ENCODE measurements at regions not wholly inside any gene's neighbourhood (a gene's known extent, or its start where the extent isn't known, plus 50 kb on each side); places are given as distances from the start of the nearest gene placed in this dataset.
A peak's percentile ranks its signal among the peaks of the same experiment; 100 is the strongest.

DNA sequence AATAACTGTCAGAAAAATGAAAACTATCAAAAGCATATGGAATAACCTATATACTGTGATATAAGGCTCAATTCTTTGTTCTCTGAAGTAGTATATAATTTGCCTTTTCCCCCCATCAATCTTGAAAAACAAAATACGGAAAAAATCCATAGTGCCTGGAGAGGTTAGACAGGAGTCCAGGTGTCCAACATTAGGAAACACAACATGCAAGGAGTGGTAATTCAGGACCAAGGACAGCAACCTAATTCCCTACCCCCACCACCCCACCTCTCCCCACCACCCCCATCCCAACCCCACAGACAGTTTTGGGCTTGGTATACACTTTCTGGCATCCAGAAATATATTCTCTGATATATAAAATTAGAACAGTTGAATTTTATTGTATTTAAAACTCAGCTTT, 55.1 kb upstream of the SLC25A26 start:
- no peak for DNase-seq (ENCODE audit: low read depth)

DNA sequence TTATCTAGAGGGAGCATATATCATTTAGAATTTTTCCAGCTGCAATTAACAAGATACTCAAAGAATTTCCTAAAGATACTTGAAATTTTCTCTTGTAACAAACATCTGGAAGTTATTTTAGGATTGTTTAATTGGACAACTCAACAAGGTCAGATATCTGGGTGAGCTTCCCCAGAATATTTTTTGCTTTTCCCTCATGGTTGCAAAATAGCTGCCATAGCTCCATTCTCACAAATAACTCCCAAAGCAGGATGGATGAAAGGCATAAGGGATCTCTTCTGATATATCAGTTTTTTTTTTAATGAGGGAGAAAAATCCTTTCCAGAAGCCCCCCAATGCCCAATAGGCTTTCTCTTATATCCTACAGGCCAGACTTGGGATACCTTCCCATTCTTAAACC, 56.6 kb upstream of the SLC25A26 start:
- DNase-seq (ENCODE audit: low read depth): no peak

DNA sequence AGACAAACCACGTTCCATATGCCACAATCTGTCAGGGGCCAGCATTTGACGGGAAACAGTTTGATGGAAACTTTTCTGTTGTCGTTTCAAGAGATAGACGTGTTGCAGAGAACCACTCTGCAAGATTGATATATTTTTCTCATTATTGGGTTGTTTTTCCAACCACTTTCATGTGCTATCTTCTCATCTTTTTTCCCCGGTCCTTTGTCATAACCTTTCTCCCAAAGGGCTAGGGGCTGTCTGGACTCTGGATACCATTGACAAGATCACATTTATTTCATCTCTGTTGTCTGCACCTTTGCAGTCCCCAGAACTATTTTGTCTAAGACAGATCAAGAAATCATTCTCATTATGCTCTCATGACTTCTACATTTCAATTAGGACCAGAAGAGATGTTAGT, 57.6 kb upstream of the SLC25A26 start:
- no peak for DNase-seq (ENCODE audit: low read depth)

DNA sequence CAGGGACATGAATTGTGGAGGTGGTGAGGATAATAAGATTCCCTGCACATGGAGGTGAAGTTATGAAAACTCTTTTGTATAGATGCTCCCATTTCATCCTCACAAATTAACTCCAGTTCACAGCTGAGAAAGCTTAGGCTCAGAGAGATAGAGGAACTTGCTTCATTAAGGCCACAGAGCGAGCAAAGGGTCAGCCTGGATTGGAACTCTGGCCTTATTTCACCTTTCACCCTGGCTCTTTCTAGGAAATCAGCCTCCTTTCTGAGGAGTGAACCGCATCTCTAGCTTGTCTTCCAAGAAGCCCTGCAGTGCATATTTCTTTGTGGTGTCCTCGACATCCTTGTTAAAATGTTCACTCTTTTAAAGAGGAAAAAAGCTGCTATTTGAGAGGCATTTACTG, 58.0 kb upstream of the SLC25A26 start:
- DNase-seq (ENCODE audit: low read depth): no peak

DNA sequence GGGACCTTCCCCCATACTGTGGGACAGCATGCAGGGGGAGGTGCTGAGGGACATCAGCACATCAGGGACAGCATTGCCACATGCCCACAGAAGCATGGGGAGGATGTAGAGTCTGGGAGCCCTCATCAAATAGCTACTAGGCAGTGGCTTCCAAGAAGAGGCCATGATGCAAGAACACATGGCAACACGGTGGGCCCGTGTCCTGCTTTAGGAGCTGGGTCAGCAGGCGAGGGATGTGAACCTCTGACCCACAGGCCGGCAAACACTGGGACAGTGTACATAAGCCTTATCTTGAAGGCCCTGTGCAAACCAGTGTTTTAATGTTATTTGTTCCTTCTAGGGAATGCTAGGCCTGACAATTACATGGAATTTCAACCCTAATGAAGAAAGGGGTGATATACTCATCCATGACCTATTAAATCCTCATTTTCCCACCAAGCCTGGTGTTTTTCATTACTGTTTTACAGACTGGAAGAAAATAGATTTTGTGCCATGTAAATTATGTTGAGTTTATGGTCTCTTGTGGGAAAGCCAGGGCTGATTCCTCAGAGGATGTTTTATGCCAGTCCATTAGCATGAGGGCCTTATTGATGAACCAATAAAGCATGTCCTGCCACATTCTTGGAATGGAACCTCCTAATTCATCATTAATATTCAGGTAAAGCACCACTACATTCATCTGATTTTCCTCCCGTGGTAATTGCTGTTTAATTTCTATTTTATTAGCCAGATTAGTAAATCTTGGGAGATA, 61.7 kb upstream of the SLC25A26 start:
- DNase-seq (ENCODE audit: low read depth): no peak

DNA sequence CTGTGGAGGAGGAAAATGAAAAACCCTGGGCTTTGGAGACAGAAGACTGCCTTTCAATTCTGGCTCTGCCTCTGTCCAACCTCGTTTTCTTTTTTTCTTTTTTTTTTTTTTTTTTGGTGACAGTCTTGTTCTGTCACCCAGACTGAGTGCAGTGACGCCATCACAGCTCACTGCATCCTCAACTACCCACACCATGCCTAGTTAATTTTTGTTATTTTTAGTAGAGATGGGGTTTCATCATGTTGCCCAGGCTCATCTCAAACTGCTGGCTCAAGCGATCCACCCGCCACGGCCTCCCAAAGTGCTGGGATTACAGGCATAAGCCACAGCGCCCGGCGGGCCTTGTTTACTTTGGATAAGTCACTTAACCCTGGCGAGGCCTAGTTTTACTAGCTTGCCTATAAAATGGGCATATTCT, 66.3 kb upstream of the SLC25A26 start:
- no peak for DNase-seq (ENCODE audit: low read depth)

DNA sequence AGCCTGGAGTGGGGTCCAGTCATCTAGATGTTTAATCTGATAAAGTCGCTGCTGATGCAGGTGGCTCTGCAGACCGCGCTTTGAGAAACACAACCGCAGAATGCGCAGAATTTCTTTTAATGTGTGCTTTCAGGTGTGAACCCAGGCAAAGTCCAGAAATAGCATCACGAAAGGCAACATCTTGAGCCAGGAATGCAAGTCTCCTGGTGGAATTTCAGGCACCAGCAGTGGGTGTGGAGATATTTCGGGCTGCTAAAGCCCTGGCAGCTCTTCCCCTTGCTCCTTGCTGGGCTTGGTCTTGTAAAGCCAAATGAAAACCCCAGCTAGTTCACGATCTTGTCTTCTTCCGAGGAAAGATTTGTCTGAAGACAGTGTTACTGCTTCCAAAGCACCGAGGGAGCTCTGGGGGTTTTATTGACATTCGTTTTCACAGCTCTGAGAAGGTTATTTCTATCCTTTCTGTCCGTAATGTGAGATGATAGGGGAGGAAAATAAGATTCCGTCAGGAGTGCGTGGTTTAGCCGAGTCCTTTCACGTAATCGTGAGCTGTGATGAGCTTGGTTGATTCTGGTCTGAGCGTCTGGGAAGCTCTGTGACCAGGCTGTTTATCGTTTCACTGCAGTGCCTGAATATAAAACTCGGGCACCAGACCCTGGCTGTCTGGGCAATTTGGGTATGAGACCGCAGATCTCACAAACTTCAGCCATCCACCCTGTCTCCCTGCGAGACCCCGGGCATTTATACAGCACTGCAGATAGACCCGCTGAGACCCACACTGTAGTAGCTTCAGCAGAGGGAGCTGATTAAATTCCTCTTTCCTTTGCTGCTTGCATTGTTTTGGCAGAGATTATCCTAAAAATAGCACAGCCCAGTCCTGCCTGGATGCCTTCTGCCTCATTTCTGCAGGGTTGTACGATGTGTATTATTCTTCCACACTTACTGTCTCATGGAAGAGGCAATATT, 67.0 kb upstream of the SLC25A26 start:
- no peak for DNase-seq (ENCODE audit: low read depth)

DNA sequence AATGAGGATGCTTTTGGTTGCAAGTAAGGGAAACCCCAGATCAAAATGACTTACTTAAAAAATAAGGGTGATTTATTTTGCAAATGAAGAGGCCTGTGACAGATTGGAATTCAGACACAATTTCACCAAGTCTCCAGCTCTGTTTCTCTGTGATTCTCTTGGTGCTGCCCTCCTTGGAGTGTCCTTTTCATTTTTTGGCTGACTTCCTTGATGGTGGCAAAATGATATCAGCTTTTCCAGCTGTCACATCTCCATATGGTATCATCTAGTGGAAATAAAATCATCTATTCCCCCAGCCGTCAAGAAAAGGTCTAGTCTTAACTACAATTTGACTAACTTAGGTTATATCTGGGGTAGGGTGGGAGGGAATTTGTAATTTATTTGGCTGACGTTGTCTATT, 68.5 kb upstream of the SLC25A26 start:
- DNase-seq (ENCODE audit: low read depth): no peak

DNA sequence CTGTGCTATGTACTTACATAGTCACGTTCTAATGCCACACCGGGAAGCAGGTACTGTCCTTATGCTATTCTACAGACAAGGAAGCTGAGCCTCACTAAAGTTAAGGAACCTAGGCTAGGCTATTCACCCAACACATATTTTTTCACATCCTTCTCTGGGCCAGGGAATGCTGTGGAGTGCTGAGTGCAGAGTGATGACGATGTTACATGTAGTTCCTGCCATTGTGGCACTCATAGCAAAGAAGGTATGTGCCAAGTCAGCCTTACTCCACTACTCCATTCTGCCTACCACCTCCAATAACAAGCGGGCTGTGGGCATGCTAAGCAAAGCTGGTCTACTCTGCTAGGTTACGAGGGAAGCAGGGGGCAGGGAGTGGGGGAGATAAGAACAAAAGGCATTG, 69.8 kb upstream of the SLC25A26 start:
- no peak for DNase-seq (ENCODE audit: low read depth)

DNA sequence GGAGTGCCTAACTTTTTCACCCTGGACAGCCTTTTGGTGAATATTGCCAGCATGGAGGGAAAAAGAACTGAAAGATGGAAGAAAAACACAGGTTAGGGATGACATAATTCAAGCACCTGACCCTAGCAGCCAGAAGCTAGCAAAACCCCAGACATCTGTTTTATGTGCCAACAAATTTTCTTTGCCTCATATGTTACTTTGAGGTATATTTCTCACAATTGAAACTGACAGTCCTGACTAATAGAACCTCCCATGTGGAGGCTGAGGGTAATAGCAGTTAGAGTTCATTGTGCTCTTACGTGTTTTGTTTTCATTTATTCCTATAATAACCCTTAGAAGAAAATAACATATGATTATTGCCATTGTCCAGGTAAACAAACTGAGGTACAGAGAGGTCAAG, 71.5 kb upstream of the SLC25A26 start:
- DNase-seq (ENCODE audit: low read depth): no peak

DNA sequence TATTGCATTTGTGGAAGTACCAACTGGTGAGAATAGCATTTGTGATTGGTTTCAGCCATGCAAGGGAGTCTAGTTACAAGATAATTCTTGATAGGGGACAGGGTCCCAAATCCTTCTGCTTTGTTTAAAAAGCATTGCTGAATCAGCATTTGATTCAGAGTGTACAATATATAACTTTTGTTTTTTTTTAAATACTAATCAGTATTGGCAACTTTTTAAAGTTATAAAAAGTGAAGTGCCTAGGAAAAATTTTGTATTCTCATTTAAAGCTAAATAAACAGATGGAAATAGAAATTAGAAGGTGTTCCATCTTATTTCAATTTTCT, 75.4 kb upstream of the SLC25A26 start:
- no peak for DNase-seq (ENCODE audit: low read depth)

DNA sequence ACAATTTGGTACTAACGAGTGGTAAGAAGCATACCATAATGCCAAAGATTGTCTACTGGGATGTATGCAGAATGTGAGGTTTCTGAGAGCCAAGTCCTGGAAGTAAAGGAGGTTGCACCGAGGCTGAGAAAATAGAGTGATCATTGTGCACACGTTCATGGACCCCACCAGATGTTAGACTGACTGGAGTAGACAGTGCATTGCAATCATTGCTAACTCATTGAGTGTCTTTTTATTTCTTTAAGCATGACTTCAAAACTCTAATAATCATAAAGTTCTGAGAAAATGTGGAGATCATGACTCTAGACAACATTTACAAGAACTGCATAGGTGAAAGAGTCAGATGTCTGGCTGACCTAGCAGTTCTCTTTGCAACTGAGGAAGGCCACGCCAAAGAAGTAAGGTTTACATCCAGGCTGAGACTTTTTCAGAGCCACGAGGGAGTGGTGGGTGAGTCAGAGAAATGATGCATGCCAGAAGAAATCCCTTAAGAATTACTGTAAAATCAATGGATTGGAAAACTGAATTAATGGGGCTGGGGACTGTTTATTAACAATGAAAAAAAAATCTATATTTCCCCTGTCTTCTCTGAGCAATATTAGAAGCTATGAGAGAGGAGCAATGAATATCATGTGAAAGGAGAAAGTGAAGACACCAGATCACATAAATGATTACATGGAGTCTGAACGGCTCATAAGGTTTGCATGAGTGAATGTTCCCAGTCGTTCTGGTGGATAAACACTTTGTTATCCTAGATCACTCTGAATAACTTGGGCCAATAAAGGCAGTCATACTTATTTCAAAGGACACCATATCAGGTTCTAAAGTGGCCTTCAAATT, 76.0 kb upstream of the SLC25A26 start:
- DNase-seq (ENCODE audit: low read depth): no peak

DNA sequence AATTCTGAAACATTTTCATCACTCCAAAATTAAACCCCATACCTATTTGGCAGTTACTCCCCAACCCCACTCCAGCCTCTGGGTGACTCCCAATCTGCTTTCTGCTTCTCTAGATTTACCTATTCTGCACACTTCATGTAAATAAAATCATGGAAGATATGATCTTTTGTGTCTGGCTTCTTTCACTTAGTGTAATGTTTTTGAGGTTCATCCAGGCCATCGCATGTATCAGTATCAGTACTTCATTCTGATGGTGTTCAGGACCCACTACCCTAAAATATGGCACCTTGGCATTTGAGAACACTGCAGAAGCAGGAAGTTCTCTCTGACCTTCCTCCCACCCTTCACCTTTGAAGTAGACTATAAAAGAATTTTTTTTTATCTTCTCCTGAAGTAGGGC, 78.7 kb upstream of the SLC25A26 start:
- no peak for DNase-seq (ENCODE audit: low read depth)

DNA sequence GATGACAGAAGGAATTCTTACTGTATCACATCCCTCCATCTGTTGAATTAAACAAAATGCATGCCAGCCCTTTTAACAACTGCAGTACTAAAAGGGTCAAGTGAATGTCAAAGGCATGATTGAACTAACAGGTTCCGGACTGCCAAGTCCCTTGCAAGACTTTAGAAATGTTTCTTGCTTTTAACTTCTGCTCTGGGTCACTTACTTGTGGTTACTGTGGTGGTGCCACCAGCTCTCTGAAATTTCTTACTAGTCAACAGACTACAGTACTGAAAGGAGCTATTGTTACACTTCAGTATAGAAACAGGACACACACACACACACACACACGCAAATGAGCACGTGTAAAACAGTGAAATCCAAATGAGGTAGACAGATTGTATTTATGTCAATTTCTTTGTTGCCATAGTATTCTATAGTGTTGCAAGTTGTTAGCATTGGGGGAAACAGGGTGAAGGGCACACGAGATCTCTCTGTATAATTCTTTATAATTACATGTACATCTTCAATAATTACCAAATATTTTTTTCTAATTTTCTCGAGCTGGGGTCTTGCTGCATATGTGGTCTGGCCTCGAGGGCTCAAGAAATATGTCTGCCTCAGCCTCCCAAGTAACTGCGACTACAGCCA, 79.9 kb upstream of the SLC25A26 start:
- DNase-seq (ENCODE audit: low read depth): no peak

DNA sequence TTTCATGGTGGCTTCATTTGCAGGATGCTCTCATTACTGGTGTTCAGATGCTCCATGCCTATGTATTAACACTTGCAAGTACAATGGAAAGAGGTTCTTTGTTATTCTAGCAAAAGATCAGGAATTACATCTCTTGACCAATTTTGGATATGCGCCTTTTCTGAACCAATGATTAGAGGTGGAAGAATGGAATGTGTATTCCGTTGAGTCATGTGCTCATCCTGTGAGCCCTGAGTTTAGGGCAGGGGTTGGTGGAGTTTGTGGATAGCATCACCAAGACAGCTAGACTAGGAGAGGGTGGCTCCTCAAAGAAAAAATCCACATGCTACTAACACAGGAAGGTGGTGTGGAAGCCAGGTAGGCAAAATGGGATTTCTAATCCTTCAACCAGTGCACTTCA, 80.7 kb upstream of the SLC25A26 start:
- DNase-seq (ENCODE audit: low read depth): no peak

DNA sequence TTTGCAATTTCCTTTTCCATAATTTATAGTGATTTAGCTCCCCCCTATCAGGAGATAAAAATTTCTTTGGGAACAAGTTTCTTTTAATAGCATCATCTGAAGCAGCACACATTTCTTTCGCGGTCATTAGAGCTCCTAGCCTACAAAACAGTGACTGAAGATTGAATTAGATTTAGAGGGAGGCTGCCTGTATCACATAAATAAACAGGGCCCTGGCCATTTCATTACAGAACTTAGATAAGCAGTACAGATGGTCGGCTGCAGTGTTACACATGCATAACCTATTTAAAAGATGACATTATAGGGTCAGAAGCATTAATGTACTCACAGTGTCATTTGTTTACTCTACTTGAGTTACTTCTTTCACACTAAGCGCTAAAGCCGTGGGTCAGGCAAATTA, 81.4 kb upstream of the SLC25A26 start:
- DNase-seq (ENCODE audit: low read depth): no peak

DNA sequence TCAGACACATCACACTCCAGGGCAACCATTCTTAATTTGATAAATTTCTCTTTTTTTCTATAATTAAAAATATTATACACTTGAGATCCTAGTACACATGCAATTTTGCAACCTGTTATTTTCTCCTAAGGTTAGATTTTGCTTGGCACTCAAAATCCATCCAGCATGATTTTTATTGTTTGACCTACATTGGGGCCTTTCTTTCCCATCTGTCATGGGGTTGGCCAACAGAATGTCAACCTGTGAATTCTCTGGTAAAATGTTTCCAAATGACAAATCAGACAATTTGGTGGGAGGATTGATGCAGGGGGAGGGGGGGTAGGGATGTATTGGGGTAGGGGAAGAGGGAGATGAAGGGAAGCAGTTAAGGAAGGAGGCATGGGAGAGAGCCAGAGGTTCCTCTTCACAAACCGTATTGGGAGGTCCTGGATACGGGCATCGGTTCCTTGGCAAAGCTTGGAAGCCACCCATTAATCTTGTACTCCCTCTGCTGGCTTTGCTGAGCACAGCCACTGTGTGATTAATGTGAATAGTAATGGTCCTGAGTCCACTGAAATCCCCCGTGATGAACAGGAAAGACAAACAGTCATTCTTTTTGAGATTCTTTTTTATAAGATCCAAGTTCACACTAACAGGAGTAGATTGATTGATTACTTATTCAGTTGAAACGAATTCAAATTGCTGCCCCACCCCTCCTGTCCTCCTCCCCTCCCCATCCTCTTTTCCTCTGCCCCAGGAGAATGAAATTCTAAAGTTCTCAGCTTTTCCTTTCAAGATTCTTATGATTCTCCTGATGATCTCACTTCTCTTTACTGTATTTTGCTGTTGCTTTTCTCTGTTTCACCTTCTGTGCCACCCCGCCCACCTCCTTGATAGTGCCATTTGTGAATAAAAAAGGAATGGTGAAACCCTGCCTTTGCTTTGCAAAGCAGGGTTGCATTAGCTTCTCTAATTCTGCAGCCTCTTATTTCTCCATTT, 82.2 kb upstream of the SLC25A26 start:
- peak; percentile 4 for DNase-seq (ENCODE audit: low read depth)

DNA sequence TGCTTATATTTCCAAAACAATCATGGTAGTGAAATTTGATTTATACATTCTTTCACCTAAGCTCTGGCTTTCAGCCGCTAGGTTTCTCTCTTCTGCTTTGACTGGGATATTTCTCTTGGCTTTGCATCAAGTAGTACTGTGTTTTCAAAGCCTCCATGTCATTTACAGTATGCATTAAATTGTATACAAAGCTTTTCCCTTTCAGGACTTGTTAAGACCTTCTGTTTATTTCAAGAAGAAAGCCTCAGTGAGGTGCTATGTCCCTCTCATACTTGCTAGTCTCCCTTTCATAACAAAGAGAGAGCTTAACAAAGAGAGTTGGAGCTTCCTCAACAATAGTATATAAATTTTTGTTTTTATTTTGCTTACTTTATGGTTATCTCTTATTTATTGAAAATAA, 84.2 kb upstream of the SLC25A26 start:
- no peak for DNase-seq (ENCODE audit: low read depth)

DNA sequence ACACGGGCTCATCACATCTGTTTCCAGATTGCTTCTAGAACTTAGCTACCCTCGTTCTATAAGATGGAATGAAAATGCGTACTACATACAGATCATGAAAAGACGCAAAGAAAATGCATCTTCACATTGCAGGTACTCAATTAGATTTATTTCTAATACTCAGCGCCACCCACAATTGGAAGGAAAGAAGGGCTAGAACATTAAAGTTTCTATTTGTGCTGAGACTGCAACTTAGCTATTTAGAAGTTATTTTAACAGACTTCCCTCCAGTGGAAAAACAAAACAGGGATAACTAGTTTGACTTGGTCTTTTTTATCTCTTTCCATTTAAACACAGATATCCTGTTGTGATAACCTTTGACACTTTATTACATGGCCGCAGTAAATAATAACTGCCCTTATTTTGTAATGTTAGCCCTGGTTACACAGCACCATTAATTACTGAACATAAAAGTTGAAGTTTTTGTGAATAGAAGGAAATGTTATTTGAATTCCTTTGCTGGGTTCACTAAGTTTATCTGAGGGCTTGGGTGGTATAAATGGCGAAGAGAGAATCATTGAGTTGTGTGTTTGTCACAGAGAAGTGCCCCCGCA, 86.9 kb upstream of the SLC25A26 start:
- no peak for DNase-seq (ENCODE audit: low read depth)

DNA sequence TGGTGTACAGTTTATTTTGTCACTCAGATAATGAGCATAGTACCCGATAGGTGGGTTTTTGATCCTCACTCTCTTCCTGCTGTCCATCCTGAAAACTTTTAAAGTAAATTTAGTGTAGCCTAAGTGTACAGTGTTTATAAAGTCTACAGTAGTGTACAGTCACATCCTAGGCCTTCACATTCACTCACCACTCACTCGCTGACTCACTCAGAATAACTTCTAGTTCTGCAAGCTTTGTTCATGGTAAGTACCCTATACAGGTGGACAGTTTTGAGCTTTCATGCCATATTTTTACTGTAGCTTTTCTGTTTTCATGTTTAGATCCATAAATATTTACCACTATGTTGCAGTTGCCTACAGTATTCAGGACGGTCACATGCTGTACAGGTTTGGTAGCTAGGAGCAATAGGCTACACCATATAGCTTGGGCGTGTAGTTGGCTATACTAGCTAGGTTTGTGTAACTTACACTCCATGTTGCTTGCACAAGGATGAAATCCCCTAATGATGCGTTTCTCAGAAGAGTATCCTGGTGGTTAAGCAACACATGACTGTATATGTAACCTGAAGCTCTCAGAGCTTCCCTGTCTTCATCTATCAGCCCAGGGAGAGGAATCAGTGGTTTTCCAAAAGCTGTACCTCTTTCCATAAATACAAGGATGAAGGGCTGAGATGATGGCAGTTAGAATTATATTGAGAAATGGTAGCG, 87.6 kb upstream of the SLC25A26 start:
- no peak for DNase-seq (ENCODE audit: low read depth)

Measured in activated T-cell treated with anti-CD3 and anti-CD28 coated beads for 48 hours (primary cell).